Stimulated activated naive B cell treated with anti-CD40 and anti-IgM and Interleukin-4, amounts not matched to agents 10 μg/mL and 1 μg/mL and 100 μg/mL, for 72 hours (primary cell): ENCODE measurements at regions not wholly inside any gene's neighbourhood (a gene's known extent, or its start where the extent isn't known, plus 50 kb on each side); places are given as distances from the start of the nearest gene placed in this dataset.

ENCODE experiments used
- ATAC-seq, 2 donors: fragments of 150-1000 bp; cut with Tn5 transposase; replicated peaks; 2 replicates each; pipeline ENCODE4 v1.10.0; 2021; ENCODE audit warnings: moderate library complexity in 1 of 2
- DNase-seq: peaks from one replicate; pipeline ENCODE4 v3.0.0; 2021
- H3K27ac Mint-ChIP-seq: one replicate; pipeline ENCODE4 v1.8.0; 2022; ENCODE audit warnings: mild to moderate bottlenecking, mixed read lengths
- H3K27me3 Mint-ChIP-seq, 2 donors: one replicate each; pipeline ENCODE4 v1.8.0; 2022; ENCODE audit warnings: mixed read lengths in 2 of 2
- H3K36me3 Mint-ChIP-seq, 2 donors: one replicate each; pipeline ENCODE4 v1.8.0; 2022; ENCODE audit warnings: mixed read lengths in 2 of 2, mild to moderate bottlenecking in 1 of 2
- H3K4me1 Mint-ChIP-seq, 2 donors: one replicate each; pipeline ENCODE4 v1.8.0; 2022; ENCODE audit warnings: mixed read lengths in 2 of 2, mild to moderate bottlenecking in 1 of 2
- H3K4me3 Mint-ChIP-seq, 2 donors: one replicate each; pipeline ENCODE4 v1.8.0; 2022; ENCODE audit warnings: mild to moderate bottlenecking in 2 of 2, mixed read lengths in 2 of 2, moderate library complexity in 1 of 2
- H3K9me3 Mint-ChIP-seq, 2 donors: one replicate each; pipeline ENCODE4 v1.8.0; 2022; ENCODE audit warnings: mixed read lengths in 2 of 2, mild to moderate bottlenecking in 1 of 2

DNA sequence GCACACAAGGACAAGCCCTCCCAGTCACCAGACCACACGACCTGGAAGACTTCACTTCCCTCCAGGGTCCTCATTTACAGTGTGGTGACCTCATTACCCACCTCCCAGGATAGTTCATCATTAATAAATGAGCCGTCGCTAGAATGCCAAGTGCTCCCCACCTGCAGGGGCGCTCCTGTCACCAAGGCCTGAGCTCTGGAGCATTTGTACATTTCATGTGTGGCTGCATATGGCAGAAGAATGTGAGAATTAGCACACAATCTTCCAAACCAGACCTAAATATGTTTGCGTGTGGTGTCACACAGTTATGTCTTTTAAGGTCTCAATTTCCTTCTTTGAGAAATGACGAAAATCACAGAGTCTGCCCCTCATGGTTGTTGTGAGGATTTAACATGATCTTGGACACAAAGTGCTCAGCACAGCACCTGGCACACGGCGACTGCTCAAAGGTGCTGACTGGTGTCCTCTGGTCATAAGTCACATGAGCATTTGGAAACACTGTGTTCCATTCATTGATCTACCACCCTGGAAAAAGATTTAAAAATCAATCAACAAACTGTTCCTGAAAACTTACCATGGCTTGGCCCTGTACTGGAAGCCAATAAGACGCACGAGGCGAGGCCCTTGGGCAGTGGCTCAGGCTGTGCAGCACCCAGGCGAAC, 150.6 kb upstream of the SPACA7 start:
- H3K4me1 Mint-ChIP-seq = no peaks in the 10 kb centered on the region
- H3K9me3 Mint-ChIP-seq = no peaks in the 10 kb centered on the region
- no peak for ATAC-seq
- no peaks in the 10 kb centered on the region for H3K36me3 Mint-ChIP-seq
- no peak for DNase-seq
- H3K27me3 Mint-ChIP-seq = no peaks in the 10 kb centered on the region
- H3K27ac Mint-ChIP-seq = no peak overlapping the region
- H3K4me3 Mint-ChIP-seq = no peak overlapping the region

DNA sequence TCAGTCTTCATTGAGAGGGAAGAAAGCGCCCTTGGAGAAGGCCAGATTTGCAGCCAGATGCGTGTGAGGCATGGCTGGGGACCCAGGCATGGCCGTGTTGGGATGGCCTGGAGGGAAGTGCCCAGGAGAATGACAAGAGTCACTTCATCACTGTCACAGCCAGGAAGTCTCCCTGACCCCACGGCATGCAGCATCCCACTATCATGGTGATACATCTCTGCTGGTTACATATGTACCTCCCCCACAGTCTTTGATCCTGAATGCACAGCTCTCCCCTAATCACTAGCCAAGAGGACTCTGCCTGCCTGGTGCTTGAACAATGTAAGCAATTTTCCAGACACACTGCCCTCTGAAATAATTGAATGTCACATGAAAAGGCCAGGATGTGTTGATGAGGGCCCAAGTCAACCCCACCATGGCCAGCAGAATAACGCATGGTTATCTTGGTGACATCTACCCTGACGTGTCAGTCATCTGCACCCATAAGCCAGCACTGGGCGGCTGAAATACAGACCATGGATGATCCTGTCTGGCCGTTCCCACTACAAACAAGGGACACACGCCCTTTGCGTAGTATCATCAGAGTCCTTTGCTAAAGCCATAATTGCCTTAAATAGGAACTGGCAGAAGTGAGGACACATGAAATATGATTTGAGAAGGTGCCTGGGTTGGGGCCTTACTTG, 149.7 kb upstream of the SPACA7 start:
- no peak for DNase-seq
- Mint-ChIP-seq H3K4me3 (no peak overlapping the region), H3K9me3 (no peaks in the 10 kb centered on the region), H3K4me1 (no peaks in the 10 kb centered on the region), H3K27ac (no peak overlapping the region), H3K27me3 (no peaks in the 10 kb centered on the region), H3K36me3 (no peaks in the 10 kb centered on the region)
- no peak for ATAC-seq

DNA sequence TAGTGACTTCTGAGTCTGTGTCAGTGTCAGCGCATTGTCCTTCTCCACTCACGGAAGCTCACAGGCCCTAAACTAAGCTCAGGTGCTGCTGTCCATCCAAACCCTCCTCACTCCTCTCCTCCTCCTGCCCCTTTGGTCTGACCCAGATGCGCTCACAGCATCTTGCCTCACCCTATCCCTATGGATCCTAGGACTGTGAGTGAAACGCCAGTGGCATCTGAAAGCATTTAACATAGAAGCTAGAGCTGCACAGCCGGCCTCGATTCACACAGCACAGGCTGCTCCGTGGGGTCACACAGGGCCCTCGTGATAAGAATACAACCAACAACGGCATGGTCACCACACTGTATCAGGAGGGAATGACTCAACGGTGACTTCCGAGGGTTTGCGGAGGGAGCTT, 149.1 kb upstream of the SPACA7 start:
- no peak overlapping the region for H3K4me3 Mint-ChIP-seq
- no peaks in the 10 kb centered on the region for H3K36me3 Mint-ChIP-seq
- H3K4me1 Mint-ChIP-seq = no peaks in the 10 kb centered on the region
- H3K9me3 Mint-ChIP-seq = no peaks in the 10 kb centered on the region
- H3K27ac Mint-ChIP-seq = no peak overlapping the region
- DNase-seq (no peak), ATAC-seq (no peak)
- H3K27me3 Mint-ChIP-seq = no peaks in the 10 kb centered on the region

DNA sequence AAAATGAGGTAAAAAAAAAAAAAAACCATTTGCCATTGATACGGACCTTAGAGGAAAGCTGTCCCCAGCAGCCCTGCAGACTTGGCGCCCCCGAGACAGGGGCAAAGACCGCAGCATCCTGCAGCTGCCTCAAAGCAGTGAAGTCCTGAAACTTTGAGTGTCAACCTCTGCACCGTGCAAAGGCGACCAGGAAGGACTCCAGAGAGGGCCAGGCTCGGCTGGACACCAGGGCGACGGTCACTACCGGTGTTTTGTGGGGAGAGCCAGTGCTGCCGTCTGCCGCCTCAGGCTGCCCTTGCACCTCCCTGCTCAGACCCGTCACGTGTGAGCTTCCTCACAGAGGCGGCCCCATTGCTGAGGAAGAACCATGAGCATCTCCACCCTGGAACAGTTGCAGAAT, 146.7 kb upstream of the SPACA7 start:
- Mint-ChIP-seq H3K27me3 (peaks cover 0 to 4% of the 10 kb centered on the region in 2 donors), H3K4me3 (no peak overlapping the region), H3K36me3 (no peaks in the 10 kb centered on the region), H3K9me3 (no peaks in the 10 kb centered on the region), H3K4me1 (no peaks in the 10 kb centered on the region), H3K27ac (no peak overlapping the region)
- ATAC-seq (no peak), DNase-seq (no peak)

DNA sequence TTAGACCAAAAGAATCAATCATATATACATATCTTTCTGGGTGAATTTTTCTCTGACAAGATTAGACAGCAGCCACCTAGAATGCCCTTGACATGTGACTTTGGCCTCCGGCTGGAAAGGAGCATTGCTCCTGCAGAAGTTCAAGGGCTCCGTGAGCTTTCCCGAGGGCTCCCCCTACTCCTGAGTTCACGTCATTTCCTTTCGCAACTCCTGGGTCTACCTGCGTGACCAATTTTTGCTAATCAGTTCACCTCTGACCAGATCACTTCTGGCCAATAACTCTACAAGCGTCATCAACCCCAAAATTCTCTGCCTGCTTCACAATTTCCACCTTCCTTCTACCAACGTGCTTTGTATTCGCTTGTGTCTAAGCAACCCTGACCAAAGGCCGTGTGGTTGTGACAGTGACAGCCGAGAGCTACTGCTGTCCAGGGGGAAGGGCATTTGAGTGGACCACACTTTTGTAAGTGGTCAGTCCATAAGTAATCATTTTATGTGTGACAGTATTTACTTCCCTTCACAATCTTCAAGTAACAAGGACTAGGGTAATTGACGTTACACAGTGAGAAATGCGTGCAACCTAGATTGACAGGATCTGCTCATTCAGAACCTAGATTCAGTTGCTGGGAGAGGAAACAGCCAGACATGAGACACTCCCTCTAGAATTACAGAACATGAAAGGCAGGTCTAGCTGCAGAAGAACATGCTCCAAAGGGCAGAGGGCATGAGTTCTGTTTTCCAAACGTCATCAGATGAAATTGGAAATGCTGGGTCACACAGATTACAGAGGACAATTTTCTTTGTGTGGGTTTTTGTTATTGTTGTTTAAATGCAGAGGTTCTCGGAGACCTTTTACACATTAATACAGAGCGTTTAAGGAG, 145.9 kb upstream of the SPACA7 start:
- no peaks in the 10 kb centered on the region for H3K9me3 Mint-ChIP-seq
- H3K36me3 Mint-ChIP-seq = no peaks in the 10 kb centered on the region
- H3K27ac Mint-ChIP-seq = no peak overlapping the region
- H3K27me3 Mint-ChIP-seq = peaks cover 0 to 4% of the 10 kb centered on the region in 2 donors
- ATAC-seq = no peak
- no peak overlapping the region for H3K4me3 Mint-ChIP-seq
- no peaks in the 10 kb centered on the region for H3K4me1 Mint-ChIP-seq
- no peak for DNase-seq

DNA sequence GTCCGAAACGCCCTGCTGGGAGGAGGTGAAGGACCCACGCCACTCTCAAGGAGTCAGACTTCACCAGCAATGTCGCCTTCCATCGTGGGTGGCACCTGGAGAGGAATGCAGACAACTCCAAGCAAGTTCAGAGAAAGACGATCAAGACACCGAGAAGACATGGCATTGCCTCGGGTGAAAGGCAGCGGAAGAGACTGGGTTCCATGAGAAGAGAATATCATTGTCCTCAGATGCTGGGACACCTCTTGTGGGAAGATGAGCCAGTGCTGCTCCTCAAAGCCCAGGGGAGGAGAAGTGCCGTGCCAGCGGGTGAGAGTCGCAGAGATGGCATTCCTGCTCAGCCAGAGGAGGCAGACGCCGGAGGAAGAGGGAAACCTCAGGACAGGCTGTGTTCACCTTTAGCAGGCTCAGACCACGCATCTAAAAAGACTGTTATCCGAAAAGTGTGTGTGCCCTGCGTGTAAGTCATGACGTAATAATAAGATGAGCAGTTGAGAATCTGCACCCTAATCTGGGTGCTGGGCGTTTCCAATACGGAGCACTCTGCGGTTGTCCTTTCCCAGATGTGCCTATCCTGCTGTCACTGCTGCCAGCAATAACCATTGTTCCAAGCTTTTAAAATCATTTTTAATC, 144.6 kb upstream of the SPACA7 start:
- Mint-ChIP-seq H3K4me3 (no peak overlapping the region), H3K27me3 (peaks cover 0 to 4% of the 10 kb centered on the region in 2 donors), H3K9me3 (no peaks in the 10 kb centered on the region), H3K36me3 (no peaks in the 10 kb centered on the region), H3K4me1 (no peaks in the 10 kb centered on the region), H3K27ac (no peak overlapping the region)
- ATAC-seq (no peak), DNase-seq (no peak)

DNA sequence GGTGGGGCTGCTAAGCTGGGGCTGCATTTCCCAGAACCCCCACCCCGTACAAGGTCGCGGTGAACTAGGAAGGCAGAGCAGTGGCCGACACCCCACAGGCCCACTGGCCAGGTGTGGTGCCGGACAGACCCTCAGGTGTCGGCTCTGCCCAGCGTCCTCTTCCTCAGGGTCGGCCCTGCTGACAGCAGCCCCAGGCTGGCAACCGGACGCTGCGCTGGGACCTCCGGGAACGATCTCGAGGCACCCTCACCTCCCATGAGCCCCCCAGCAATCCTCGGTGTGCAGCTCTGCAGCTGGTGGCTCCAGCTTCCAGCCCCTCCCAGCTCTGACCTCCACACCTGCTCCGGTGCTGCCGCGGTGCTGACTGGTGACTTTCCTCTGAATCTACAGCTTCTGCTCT, 142.9 kb upstream of the SPACA7 start:
- Mint-ChIP-seq H3K9me3 (peaks cover 0 to 4% of the 10 kb centered on the region in 2 donors), H3K4me1 (no peaks in the 10 kb centered on the region), H3K27ac (no peak overlapping the region), H3K4me3 (no peak overlapping the region), H3K27me3 (peaks cover 0 to 4% of the 10 kb centered on the region in 2 donors), H3K36me3 (no peaks in the 10 kb centered on the region)
- DNase-seq (no peak), ATAC-seq (no peak)

DNA sequence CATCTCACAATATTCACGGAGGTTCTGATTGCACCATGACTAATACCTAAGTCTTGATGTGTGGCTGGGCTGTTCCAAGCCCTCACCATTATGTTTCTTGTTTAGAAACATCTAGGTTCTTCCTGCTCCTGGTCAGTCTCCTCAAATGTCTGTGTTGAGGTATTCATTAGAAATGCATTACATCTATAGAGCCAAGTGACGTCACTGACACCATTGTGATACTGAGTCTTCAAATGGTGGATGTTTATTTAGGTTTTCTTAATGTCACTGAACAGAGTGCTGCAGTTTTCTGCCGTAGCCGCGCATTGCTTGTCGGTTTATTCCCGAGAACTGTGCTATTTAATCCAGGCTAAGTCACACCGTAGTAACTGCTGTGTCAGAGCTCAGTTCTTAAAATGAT, 142.4 kb upstream of the SPACA7 start:
- no peak overlapping the region for H3K27ac Mint-ChIP-seq
- no peak for DNase-seq
- H3K9me3 Mint-ChIP-seq = peaks cover 0 to 4% of the 10 kb centered on the region in 2 donors
- H3K4me3 Mint-ChIP-seq = no peak overlapping the region
- peaks cover 0 to 4% of the 10 kb centered on the region in 2 donors for H3K27me3 Mint-ChIP-seq
- ATAC-seq = no peak
- H3K4me1 Mint-ChIP-seq = no peaks in the 10 kb centered on the region
- H3K36me3 Mint-ChIP-seq = no peaks in the 10 kb centered on the region

DNA sequence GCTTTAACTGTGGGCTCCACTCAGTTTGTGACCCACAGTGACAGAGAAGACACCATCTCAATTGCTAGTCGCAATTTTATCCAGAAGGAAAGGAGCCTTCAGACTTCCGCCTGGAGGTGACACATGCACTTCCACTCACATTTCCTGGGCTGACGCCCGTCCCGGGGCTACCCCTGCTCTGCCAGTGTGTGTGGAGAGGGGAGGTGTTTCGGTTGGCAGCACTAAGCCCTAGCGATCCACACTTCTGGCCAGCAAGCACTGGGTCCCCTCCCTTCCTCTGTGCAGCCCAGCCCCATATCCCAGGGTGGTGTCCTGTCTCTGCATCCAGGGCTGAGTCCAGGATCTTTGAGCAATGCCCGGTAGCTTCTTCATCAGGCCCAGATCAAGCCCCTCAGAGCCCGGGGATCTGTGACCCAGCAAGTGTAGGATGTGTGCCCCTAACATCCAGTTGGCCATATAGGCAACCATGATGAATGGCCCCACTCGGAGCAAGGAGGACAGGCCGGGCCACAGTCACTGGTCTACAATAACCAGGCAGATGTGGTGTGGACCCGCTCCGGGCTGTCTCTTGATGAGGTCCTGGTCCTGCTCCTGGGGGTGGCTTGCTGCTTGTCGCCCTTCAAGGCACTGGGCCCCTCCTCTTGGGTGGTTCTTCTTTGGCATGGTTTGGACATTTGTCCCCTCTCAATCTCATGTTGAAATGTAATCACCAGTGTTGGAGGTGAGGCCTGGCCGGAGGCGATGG, 141.9 kb upstream of the SPACA7 start:
- H3K4me1 Mint-ChIP-seq = no peaks in the 10 kb centered on the region
- H3K27ac Mint-ChIP-seq = no peak overlapping the region
- ATAC-seq = no peak
- no peaks in the 10 kb centered on the region for H3K36me3 Mint-ChIP-seq
- peaks cover 0 to 4% of the 10 kb centered on the region in 2 donors for H3K9me3 Mint-ChIP-seq
- H3K4me3 Mint-ChIP-seq = no peak overlapping the region
- H3K27me3 Mint-ChIP-seq = peaks cover 0 to 4% of the 10 kb centered on the region in 2 donors
- no peak for DNase-seq

DNA sequence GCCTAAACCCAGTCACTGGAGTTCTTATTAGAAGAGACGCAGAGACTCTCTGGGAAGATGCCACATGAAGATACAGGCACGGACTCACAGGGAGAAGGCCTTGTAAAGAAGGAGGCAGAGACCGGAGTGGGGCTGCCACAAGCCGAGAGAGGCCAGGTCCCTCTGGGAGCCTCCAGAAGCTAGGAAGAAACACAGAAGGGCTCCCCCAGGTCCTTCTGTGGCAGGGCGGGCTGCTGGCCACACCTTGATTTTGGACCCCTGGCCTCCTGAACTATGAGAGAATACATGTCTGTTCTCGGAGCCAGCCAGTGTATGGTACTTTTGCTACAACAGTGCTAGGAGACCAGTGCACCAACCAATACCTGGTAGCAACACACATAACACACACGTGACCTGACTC, 140.1 kb upstream of the SPACA7 start:
- H3K4me1 Mint-ChIP-seq = no peaks in the 10 kb centered on the region
- no peak overlapping the region for H3K4me3 Mint-ChIP-seq

DNA sequence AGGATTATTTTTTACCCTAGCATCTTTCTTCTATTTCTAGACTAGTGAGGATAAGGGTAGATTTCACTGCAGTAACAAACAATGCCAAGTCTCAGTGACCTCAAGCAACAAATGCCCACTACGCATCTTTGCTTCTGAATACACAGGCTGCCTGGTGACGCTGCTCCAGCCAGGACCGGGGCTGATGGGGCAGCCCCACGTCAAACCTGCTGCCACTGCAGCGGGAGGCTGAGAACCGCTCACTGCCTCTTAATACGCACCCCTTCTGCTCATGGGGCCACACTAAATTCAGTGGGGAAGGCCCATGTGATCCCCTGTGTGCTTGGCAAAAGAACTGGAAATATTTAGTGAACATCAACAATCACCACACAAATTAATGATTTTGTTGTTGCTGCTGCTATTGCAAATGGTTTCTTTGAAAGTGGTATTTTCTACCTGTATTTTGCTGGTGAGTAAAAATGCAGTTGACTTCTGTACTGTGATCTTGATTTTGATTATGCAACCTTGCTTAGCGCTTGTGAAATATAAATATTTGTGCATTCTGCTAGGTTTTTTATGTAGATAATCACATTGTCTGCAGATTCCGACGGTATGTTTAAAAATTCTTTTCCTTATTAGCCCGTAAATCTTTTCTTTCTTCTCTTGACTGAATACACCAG, 139.5 kb upstream of the SPACA7 start:
- no peak for DNase-seq
- peaks cover 0 to 4% of the 10 kb centered on the region in 2 donors for H3K9me3 Mint-ChIP-seq

More for the DNA sequence above, 140.1 kb upstream of the SPACA7 start:
- Mint-ChIP-seq H3K27ac (no peak overlapping the region), H3K36me3 (no peaks in the 10 kb centered on the region), H3K27me3 (peaks cover 0 to 4% of the 10 kb centered on the region in 2 donors), H3K9me3 (peaks cover 0 to 4% of the 10 kb centered on the region in 2 donors)
- ATAC-seq (no peak), DNase-seq (no peak)

DNA sequence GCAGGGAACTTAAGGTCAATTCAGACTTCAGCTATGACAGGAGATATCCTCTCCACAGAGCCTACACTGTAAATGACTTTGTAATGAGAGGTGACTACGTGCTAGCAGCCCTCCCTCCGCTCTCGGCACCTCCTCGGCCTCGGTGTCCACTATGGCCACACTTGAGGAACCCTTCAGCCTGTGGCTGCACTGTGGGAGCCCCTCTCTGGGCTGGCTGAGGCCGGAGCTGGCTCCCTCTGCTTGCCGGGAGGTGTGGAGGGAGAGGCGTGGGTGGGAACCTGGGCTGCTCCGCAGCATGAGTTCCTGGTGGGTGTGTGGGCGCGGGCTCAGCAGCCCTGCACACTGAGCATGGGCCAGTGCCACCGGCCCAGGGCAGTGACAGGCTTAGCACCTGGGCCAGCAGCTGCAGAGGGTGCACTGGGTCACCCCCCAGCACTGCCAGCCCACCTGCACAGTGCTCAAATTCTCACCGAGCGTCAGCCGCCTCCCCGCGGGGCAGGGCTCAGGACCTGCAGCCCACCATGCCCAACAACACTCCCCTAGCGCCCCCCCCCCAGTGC, 137.6 kb upstream of the SPACA7 start:
- no peaks in the 10 kb centered on the region for H3K36me3 Mint-ChIP-seq
- peaks cover 0 to 4% of the 10 kb centered on the region in 2 donors for H3K27me3 Mint-ChIP-seq
- H3K9me3 Mint-ChIP-seq = peaks cover 0 to 4% of the 10 kb centered on the region in 2 donors
- H3K4me3 Mint-ChIP-seq = no peak overlapping the region
- DNase-seq = no peak
- H3K27ac Mint-ChIP-seq = no peak overlapping the region
- H3K4me1 Mint-ChIP-seq = no peaks in the 10 kb centered on the region
- ATAC-seq = no peak

More for the DNA sequence above, 139.5 kb upstream of the SPACA7 start:
- Mint-ChIP-seq H3K27me3 (peaks cover 0 to 4% of the 10 kb centered on the region in 2 donors), H3K4me1 (no peaks in the 10 kb centered on the region), H3K27ac (no peak overlapping the region), H3K4me3 (no peak overlapping the region), H3K36me3 (no peaks in the 10 kb centered on the region)
- ATAC-seq = no peak

DNA sequence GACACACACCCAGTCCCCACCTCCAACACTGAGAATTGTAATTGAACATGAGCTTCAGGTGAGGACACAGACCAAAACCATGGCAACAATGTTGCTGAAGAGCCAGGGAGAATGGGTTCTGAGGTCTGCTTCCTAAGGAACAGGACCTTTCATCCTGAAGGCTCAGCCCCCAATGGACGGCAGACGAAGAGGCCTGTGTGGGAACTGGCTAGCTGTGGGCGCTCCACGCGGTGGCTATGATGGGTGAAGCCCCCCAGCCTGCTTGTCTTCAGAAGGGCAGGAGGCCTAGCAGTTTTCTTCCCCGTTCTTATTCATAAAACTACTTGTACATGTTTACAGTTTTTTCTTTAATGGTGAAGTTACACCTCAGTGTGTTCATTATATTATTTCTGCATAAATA, 136.1 kb upstream of the SPACA7 start:
- Mint-ChIP-seq H3K36me3 (no peaks in the 10 kb centered on the region), H3K4me1 (no peaks in the 10 kb centered on the region), H3K27ac (no peak overlapping the region), H3K9me3 (peaks cover 0 to 4% of the 10 kb centered on the region in 2 donors), H3K4me3 (no peak overlapping the region), H3K27me3 (peaks cover 0 to 4% of the 10 kb centered on the region in 2 donors)
- DNase-seq (no peak), ATAC-seq (no peak)
